ENCODE measurements at regions not wholly inside any gene's neighbourhood (a gene's known extent, or its start where the extent isn't known, plus 50 kb on each side); places are given as distances from the start of the nearest gene placed in this dataset.
"Not testable (repeated sequence)": the region's sequence is repeated elsewhere in the genome, so short reads cannot be mapped to it uniquely, and the experiment has no call there.

GRCh38 chr4:170202721-170203120, 113.0 kb upstream of the AADAT start:
- Mint-ChIP-seq H3K9me3 (peaks cover 14% of the 10 kb centered on the region), H3K4me1 (no peaks in the 10 kb centered on the region), H3K4me3 (no peak overlapping the region), H3K27me3 (ENCODE audit: low read depth) (no peaks in the 10 kb centered on the region), H3K27ac (ENCODE audit: unreplicated experiment) (no peak overlapping the region), H3K36me3 (ENCODE audit: low read depth) (no peaks in the 10 kb centered on the region)
- no peak for TF ChIP-seq CTCF (conservative IDR thresholded peaks at IDR 0.05)
- no peak for DNase-seq (ENCODE audit: low read depth, low spot score)

GRCh38 chr4:170198747-170199146, 109.0 kb upstream of the AADAT start:
- H3K27me3 Mint-ChIP-seq (ENCODE audit: low read depth), result no peaks in the 10 kb centered on the region
- no peak for DNase-seq (ENCODE audit: low read depth, low spot score)
- peaks cover 11% of the 10 kb centered on the region for H3K9me3 Mint-ChIP-seq
- TF ChIP-seq CTCF (conservative IDR thresholded peaks at IDR 0.05), result peak; percentile 59
- no peaks in the 10 kb centered on the region for H3K4me1 Mint-ChIP-seq
- H3K36me3 Mint-ChIP-seq (ENCODE audit: low read depth), result no peaks in the 10 kb centered on the region
- no peak overlapping the region for H3K4me3 Mint-ChIP-seq
- no peak overlapping the region for H3K27ac Mint-ChIP-seq (ENCODE audit: unreplicated experiment)

GRCh38 chr4:170194794-170195193, 105.0 kb upstream of the AADAT start:
- not testable (repeated sequence) for H3K4me1 Mint-ChIP-seq; H3K27me3 Mint-ChIP-seq (ENCODE audit: low read depth); H3K27ac Mint-ChIP-seq (ENCODE audit: unreplicated experiment); H3K9me3 Mint-ChIP-seq; H3K36me3 Mint-ChIP-seq (ENCODE audit: low read depth); DNase-seq (ENCODE audit: low read depth, low spot score); H3K4me3 Mint-ChIP-seq

- Mint-ChIP-seq H3K4me1 (no peaks in the 10 kb centered on the region), H3K27me3 (ENCODE audit: low read depth) (no peaks in the 10 kb centered on the region), H3K36me3 (ENCODE audit: low read depth) (no peaks in the 10 kb centered on the region), H3K4me3 (no peak overlapping the region), H3K27ac (ENCODE audit: unreplicated experiment) (no peak overlapping the region), H3K9me3 (no peaks in the 10 kb centered on the region)
- no peak for TF ChIP-seq CTCF (conservative IDR thresholded peaks at IDR 0.05)
- DNase-seq (ENCODE audit: low read depth, low spot score), result no peak
Observed at GRCh38 chr4:170193496-170193895, 103.7 kb upstream of the AADAT start.

- no peak overlapping the region for H3K4me3 Mint-ChIP-seq
- peaks cover 2% of the 10 kb centered on the region for H3K9me3 Mint-ChIP-seq
- H3K4me1 Mint-ChIP-seq, result no peaks in the 10 kb centered on the region
- H3K36me3 Mint-ChIP-seq (ENCODE audit: low read depth), result no peaks in the 10 kb centered on the region
- no peak for DNase-seq (ENCODE audit: low read depth, low spot score)
- no peak for TF ChIP-seq CTCF (conservative IDR thresholded peaks at IDR 0.05)
- H3K27me3 Mint-ChIP-seq (ENCODE audit: low read depth), result no peaks in the 10 kb centered on the region
- H3K27ac Mint-ChIP-seq (ENCODE audit: unreplicated experiment), result no peak overlapping the region
Observed at GRCh38 chr4:170190265-170190664, 100.5 kb upstream of the AADAT start.

- H3K4me1 Mint-ChIP-seq, result no peaks in the 10 kb centered on the region
- H3K4me3 Mint-ChIP-seq, result no peak overlapping the region
- peaks cover 3% of the 10 kb centered on the region for H3K9me3 Mint-ChIP-seq
- no peak overlapping the region for H3K27ac Mint-ChIP-seq (ENCODE audit: unreplicated experiment)
- no peaks in the 10 kb centered on the region for H3K27me3 Mint-ChIP-seq (ENCODE audit: low read depth)
- no peak for DNase-seq (ENCODE audit: low read depth, low spot score)
- no peak for TF ChIP-seq CTCF (conservative IDR thresholded peaks at IDR 0.05)
- no peaks in the 10 kb centered on the region for H3K36me3 Mint-ChIP-seq (ENCODE audit: low read depth)
Observed at GRCh38 chr4:170170861-170171260, 81.1 kb upstream of the AADAT start.
